ENCODE measurements at regions not wholly inside any gene's neighbourhood (a gene's known extent, or its start where the extent isn't known, plus 50 kb on each side); places are given as distances from the start of the nearest gene placed in this dataset.
"Not testable (repeated sequence)": the region's sequence is repeated elsewhere in the genome, so short reads cannot be mapped to it uniquely, and the experiment has no call there.

DNA sequence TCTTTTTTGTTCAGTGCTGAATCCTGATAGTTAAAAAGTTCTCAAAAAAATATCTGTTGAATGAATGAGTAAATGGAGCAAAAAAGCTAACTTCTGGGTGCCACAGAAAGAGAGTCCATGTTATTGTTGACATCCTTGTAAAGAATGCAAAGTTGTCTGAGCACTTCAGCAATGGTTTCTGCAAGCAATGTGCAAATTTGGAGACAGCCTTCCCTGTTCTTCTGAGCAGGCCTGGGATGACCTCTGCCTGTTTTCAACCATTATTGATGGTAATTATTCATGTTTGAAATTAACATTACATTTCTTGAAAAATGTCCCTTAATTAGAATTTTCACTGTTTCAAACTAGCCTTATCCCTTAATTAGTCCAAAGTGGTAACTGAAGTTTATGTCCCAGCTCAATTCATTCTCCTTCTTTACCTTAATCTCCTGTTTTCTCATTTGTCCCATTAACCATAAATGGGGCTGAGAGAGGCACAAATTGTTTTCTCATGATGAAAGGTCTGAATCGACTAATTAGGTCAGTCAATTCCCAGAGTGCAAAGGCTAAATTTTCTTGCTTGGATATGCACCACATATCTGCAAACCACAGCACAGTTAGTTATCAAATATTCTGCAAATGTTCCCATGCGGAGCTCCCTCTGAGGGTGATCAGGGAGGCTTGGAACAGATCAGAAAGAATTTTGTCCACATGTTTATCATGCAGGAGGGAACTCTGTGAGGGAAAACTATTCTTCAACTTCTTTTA is 139.4 kb upstream of the KRR1 start:
- no peak overlapping the region for H3K27ac ChIP-seq
- TF ChIP-seq CTCF (IDR thresholded peaks at IDR 0.05): no peak
- H3K9me3 ChIP-seq: no peaks in the 10 kb centered on the region
- no peak overlapping the region for H3K4me3 ChIP-seq
- no peaks in the 10 kb centered on the region for H3K36me3 ChIP-seq
- DNase-seq: no peak
- intact Hi-C loops (cut with DNase I): no loop called here
- no peak for ATAC-seq
- no peaks in the 10 kb centered on the region for H3K4me1 ChIP-seq
- H3K27me3 ChIP-seq: no peaks in the 10 kb centered on the region

DNA sequence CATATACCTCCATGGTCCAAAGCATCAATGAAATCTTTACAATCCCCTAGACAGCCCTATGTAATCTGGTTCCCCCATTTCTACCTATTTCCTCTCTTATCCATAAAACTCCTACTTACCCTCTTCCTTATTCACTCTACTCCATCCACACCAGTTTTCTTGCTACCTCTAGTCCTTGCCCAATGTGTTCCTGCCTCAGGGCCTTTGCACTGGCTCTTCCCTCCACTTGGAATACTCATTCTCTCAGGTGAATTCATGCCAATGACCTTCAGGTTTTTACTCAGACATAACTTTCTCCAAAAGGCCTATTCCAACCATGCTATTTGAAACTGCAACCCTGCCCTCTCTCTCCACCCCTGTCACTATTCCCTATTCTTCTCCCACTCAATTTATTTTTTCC is 138.7 kb upstream of the KRR1 start:
- Histone ChIP-seq H3K36me3 (no peaks in the 10 kb centered on the region), H3K4me1 (no peaks in the 10 kb centered on the region), H3K4me3 (no peak overlapping the region), H3K27me3 (no peaks in the 10 kb centered on the region), H3K27ac (no peak overlapping the region), H3K9me3 (no peaks in the 10 kb centered on the region)
- TF ChIP-seq CTCF (IDR thresholded peaks at IDR 0.05): no peak
- intact Hi-C loops (cut with DNase I): no loop called here
- DNase-seq (no peak), ATAC-seq (no peak)

DNA sequence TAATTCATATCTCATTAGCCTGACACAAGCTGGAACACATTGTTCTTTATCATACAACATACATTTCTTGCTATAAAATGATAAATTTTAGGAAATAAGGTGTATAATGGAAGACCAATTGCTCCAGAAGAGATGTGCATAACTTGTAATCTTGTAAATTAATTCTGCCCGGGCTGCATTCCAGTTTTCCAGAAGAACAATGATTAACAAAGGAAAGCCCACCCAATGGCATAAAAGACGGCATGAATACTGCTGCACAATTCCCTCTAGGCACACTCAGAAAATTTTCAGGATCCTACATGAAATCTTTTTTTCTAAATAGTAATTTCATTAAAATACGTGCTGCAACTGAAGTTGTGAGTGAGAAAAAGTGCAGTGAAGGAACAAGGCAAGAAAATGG is 137.4 kb upstream of the KRR1 start:
- intact Hi-C loops (cut with DNase I): no loop called here
- TF ChIP-seq CTCF (IDR thresholded peaks at IDR 0.05): no peak
- ATAC-seq: no peak

DNA sequence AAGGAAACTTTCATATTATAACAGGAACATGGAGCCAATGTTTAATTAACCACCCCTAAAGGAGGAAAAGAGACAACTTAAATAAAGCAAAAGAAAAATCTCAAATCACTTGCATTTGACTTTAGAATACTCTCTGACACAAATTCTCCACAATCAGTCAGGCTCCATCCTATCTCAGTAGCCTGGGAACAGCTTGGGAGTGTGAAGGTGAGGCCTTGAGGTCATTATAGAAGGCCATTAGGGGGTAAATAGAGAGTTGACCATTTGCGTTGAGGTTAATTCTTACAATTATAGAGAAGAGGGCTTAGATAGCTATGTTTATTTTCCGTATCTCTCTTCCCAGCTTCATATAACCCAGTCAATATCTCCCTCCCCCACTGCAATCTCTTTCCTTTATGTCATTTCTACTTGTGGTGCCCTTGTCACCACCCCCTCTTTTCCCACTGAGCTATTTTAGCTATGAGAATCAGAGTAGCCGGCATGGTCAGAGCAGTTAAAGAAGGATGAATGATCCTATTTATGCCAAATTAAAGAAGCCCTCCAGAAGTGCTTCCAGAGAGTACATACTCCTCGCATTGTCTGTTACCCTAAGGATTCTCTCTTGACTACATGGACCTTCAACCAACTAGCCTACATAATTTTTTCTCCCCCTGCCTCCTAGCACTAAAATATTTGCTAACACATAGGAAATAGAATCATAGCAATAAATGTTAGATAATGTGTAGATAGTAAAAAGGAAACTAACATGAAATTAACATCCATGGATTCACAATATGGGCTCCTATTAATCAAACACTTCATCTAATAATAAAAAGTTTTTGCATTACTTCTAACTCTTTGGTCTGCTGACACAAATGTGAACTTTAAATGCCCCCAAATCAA is 135.2 kb upstream of the KRR1 start:
- Histone ChIP-seq H3K27ac (no peak overlapping the region), H3K4me1 (no peaks in the 10 kb centered on the region), H3K27me3 (no peaks in the 10 kb centered on the region), H3K9me3 (no peaks in the 10 kb centered on the region), H3K36me3 (no peaks in the 10 kb centered on the region), H3K4me3 (no peak overlapping the region)
- no peak for TF ChIP-seq CTCF (IDR thresholded peaks at IDR 0.05)
- ATAC-seq (no peak), DNase-seq (no peak)
- intact Hi-C loops (cut with DNase I): no loop called here

More for the DNA sequence above, 137.4 kb upstream of the KRR1 start:
- Histone ChIP-seq H3K4me3 (no peak overlapping the region), H3K4me1 (no peaks in the 10 kb centered on the region), H3K36me3 (no peaks in the 10 kb centered on the region), H3K27ac (no peak overlapping the region), H3K27me3 (no peaks in the 10 kb centered on the region), H3K9me3 (no peaks in the 10 kb centered on the region)
- DNase-seq: no peak

- no peaks in the 10 kb centered on the region for H3K27me3 ChIP-seq
- H3K4me1 ChIP-seq: no peaks in the 10 kb centered on the region
- H3K9me3 ChIP-seq: no peaks in the 10 kb centered on the region
- DNase-seq: no peak
- no peak for TF ChIP-seq CTCF (IDR thresholded peaks at IDR 0.05)
- H3K36me3 ChIP-seq: no peaks in the 10 kb centered on the region
- intact Hi-C loops (cut with DNase I): no loop called here
- H3K27ac ChIP-seq: no peak overlapping the region
- H3K4me3 ChIP-seq: no peak overlapping the region
- no peak for ATAC-seq
These were observed 133.2 kb upstream of the KRR1 start for GRCh38 chr12:75644472-75645072.

DNA sequence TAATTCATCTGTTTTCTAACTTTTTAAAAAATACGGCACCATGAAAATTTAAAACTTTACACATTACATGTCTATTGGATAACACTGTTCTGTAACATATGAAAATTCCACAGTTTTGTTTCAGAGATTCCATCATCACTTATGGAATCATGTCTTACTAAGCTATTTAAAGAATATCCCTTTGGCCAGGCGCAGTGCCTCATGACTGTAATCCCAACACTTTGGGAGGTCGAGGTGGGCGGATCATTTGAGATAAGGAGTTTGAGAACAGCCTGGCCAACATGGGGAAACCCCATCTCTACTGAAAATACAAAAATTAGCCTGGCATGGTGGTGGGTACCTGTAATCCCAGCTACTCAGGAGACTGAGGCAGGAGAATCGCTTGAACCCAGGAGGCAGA is 131.7 kb upstream of the KRR1 start:
- H3K27ac ChIP-seq; H3K4me3 ChIP-seq; H3K27me3 ChIP-seq; H3K36me3 ChIP-seq; intact Hi-C loops (cut with DNase I); H3K4me1 ChIP-seq; DNase-seq; ATAC-seq; H3K9me3 ChIP-seq: not testable (repeated sequence)
